ENCODE measurements at regions not wholly inside any gene's neighbourhood (a gene's known extent, or its start where the extent isn't known, plus 50 kb on each side); places are given as distances from the start of the nearest gene placed in this dataset.

GRCh38 chr2:38442643-38443541 is 65.8 kb upstream of the ATL2 start:
- no TSS peak for BruUV-seq (replicated peaks)
- H3K4me1 Mint-ChIP-seq (ENCODE audit: low read depth, unreplicated experiment), result peaks cover 70% of the 10 kb centered on the region
- no peaks in the 10 kb centered on the region for H3K27me3 Mint-ChIP-seq (ENCODE audit: unreplicated experiment)
- peaks cover 22% of the 10 kb centered on the region for H3K36me3 Mint-ChIP-seq (ENCODE audit: insufficient read depth, unreplicated experiment)
- no peak for TF ChIP-seq CTCF (IDR thresholded peaks at IDR 0.05; ENCODE audit: unreplicated experiment)
- intact Hi-C loops (cut with micrococcal nuclease; ENCODE audit: unreplicated experiment), result loop anchor here (1.0 kb wide), 1 partner anchor 19 kb away; no protein-coding TSS in a partner anchor
- H3K4me3 Mint-ChIP-seq (ENCODE audit: low read depth, unreplicated experiment), result peak overlapping the region; percentile 7
- H3K9me3 Mint-ChIP-seq (ENCODE audit: low read depth, unreplicated experiment), result peaks cover 5% of the 10 kb centered on the region
- H3K27ac Mint-ChIP-seq (ENCODE audit: unreplicated experiment), result peak overlapping the region; percentile 95
- CTCF ChIA-PET, result interaction anchor here (0.6 to 1.4 kb wide), 4 partner anchors 9 to 366 kb away, joined by 4 to 8 read pairs (median 6); no protein-coding TSS in a partner anchor
- peak; percentile 76 for DNase-seq

- DNase-seq, result no peak
- peaks cover 22% of the 10 kb centered on the region for H3K36me3 Mint-ChIP-seq (ENCODE audit: insufficient read depth, unreplicated experiment)
- peaks cover 78% of the 10 kb centered on the region for H3K4me1 Mint-ChIP-seq (ENCODE audit: low read depth, unreplicated experiment)
- no peaks in the 10 kb centered on the region for H3K27me3 Mint-ChIP-seq (ENCODE audit: unreplicated experiment)
- intact Hi-C loops (cut with micrococcal nuclease; ENCODE audit: unreplicated experiment), result no loop called here
- CTCF ChIA-PET, result interaction anchor here (0.6 to 3.9 kb wide), 3 partner anchors 30 to 145 kb away, joined by 3 to 47 read pairs (median 4); partner anchors contain the start of gene ATL2
- no peak for TF ChIP-seq CTCF (IDR thresholded peaks at IDR 0.05; ENCODE audit: unreplicated experiment)
- H3K4me3 Mint-ChIP-seq (ENCODE audit: low read depth, unreplicated experiment), result peak overlapping the region; percentile 19
- H3K27ac Mint-ChIP-seq (ENCODE audit: unreplicated experiment), result peak overlapping the region; percentile 95
- BruUV-seq (replicated peaks), result no TSS peak
- H3K9me3 Mint-ChIP-seq (ENCODE audit: low read depth, unreplicated experiment), result peaks cover 5% of the 10 kb centered on the region
Measured at GRCh38 chr2:38441346-38441745, 64.3 kb upstream of the ATL2 start.

- CTCF ChIA-PET, result interaction anchor here (0.6 to 3.9 kb wide), 3 partner anchors 25 to 65 kb away, joined by 4 to 47 read pairs (median 18); partner anchors contain the start of gene ATL2
- H3K36me3 Mint-ChIP-seq (ENCODE audit: insufficient read depth, unreplicated experiment), result peaks cover 22% of the 10 kb centered on the region
- no peak for TF ChIP-seq CTCF (IDR thresholded peaks at IDR 0.05; ENCODE audit: unreplicated experiment)
- no peaks in the 10 kb centered on the region for H3K27me3 Mint-ChIP-seq (ENCODE audit: unreplicated experiment)
- intact Hi-C loops (cut with micrococcal nuclease; ENCODE audit: unreplicated experiment), result loop anchor here (1.0 kb wide), 1 partner anchor 64 kb away; no protein-coding TSS in a partner anchor
- H3K27ac Mint-ChIP-seq (ENCODE audit: unreplicated experiment), result peak overlapping the region; percentile 95
- BruUV-seq (replicated peaks), result no TSS peak
- DNase-seq, result peak; percentile 52
- H3K9me3 Mint-ChIP-seq (ENCODE audit: low read depth, unreplicated experiment), result peaks cover 5% of the 10 kb centered on the region
- peak overlapping the region; percentile 19 for H3K4me3 Mint-ChIP-seq (ENCODE audit: low read depth, unreplicated experiment)
- H3K4me1 Mint-ChIP-seq (ENCODE audit: low read depth, unreplicated experiment), result peaks cover 80% of the 10 kb centered on the region
Measured at GRCh38 chr2:38440655-38441054, 63.6 kb upstream of the ATL2 start.

GRCh38 chr2:38439863-38440262 is 62.8 kb upstream of the ATL2 start:
- intact Hi-C loops (cut with micrococcal nuclease; ENCODE audit: unreplicated experiment), result loop anchor here (1.0 to 2.0 kb wide), 4 partner anchors 22 to 64 kb away; no protein-coding TSS in a partner anchor
- H3K36me3 Mint-ChIP-seq (ENCODE audit: insufficient read depth, unreplicated experiment), result peaks cover 24% of the 10 kb centered on the region
- H3K27me3 Mint-ChIP-seq (ENCODE audit: unreplicated experiment), result no peaks in the 10 kb centered on the region
- peak overlapping the region; percentile 34 for H3K4me3 Mint-ChIP-seq (ENCODE audit: low read depth, unreplicated experiment)
- H3K4me1 Mint-ChIP-seq (ENCODE audit: low read depth, unreplicated experiment), result peaks cover 78% of the 10 kb centered on the region
- peak overlapping the region; percentile 95 for H3K27ac Mint-ChIP-seq (ENCODE audit: unreplicated experiment)
- no peak for TF ChIP-seq CTCF (IDR thresholded peaks at IDR 0.05; ENCODE audit: unreplicated experiment)
- no peak for DNase-seq
- no TSS peak for BruUV-seq (replicated peaks)
- H3K9me3 Mint-ChIP-seq (ENCODE audit: low read depth, unreplicated experiment), result peaks cover 5% of the 10 kb centered on the region
- CTCF ChIA-PET, result interaction anchor here (0.5 to 3.9 kb wide), 9 partner anchors 10 to 344 kb away, joined by 3 to 47 read pairs (median 4); partner anchors contain the start of gene ATL2

Data from Calu3 (cell line).